GM12878 (cell line): ENCODE measurements at regions not wholly inside any gene's neighbourhood (a gene's known extent, or its start where the extent isn't known, plus 50 kb on each side); places are given as distances from the start of the nearest gene placed in this dataset.

Experiments used
- ATAC-seq: fragments of 200-7000 bp; cut with Tn5 transposase; 3 replicates; pipeline ENCODE4 v1.9.1; 2020; ENCODE audit warnings: mild to moderate bottlenecking, moderate library complexity
- BruUV-seq: library from RNA; stranded (reverse); fragments of 400-500 nt; replicated peaks from 2 replicates; lab custom pipeline; 2021; lab: Mats Ljungman, UMichigan
- CTCF ChIA-PET: fragments of 300-600 bp; sonication (Branson Sonifier 250); formaldehyde crosslinking; extraction: SDS; loops from one replicate; lab custom pipeline; 2021; ENCODE audit warnings: inconsistent platforms; lab: Yijun Ruan, JAX
- POLR2A ChIA-PET: fragments of 350-600 bp; formaldehyde crosslinking; extraction: SDS; loops from one replicate; lab custom pipeline; 2021; ENCODE audit warnings: inconsistent platforms; lab: Charles Lee
- RAD21 ChIA-PET: fragments of 300-600 bp; sonication (Branson Sonifier 250); formaldehyde crosslinking; loops from one replicate; lab custom pipeline; 2023; ENCODE audit warnings: antibody characterized with exemption; ENCODE audit not compliant: unreplicated experiment; lab: Charles Lee
- SMC1A ChIA-PET: fragments of 300-600 bp; sonication (Branson Sonifier 250); formaldehyde crosslinking; loops from one replicate; lab custom pipeline; 2023; ENCODE audit not compliant: unreplicated experiment, uncharacterized antibody; lab: Charles Lee
- DNase-seq: peaks from one replicate; pipeline ENCODE4 v3.0.0-alpha.2; 2011; ENCODE audit warnings: low read depth, low spot score
- FAIRE-seq: peaks from 3 replicates; lab custom pipeline; 2011; peaks lifted over from hg19 to GRCh38; lab: Jason Lieb, UNC
- H2AFZ ChIP-seq: 2 replicates; pipeline ENCODE4 v1.6.0; 2011; ENCODE audit warnings: low read depth, low read length, control low read depth; ENCODE audit not compliant: control insufficient read depth
- H3K27ac ChIP-seq: 2 replicates; pipeline ENCODE4 v1.5.1; 2011; ENCODE audit warnings: control low read depth; ENCODE audit not compliant: control insufficient read depth, insufficient read depth
- H3K27me3 ChIP-seq, 2 experiments: replicated peaks in 1 of 2; 2 replicates each; pipeline versions ENCODE4 v1.6.0 to v1.6.1; 2011; ENCODE audit warnings: low read length in 1 of 2; ENCODE audit not compliant: control insufficient read depth in 2 of 2, insufficient read depth in 2 of 2
- H3K36me3 ChIP-seq, 2 experiments: 2 replicates each; pipeline ENCODE4 v1.5.1; 2011; ENCODE audit warnings: low read length in 1 of 2; ENCODE audit not compliant: control insufficient read depth in 2 of 2, insufficient read depth in 2 of 2
- H3K4me1 ChIP-seq: 2 replicates; pipeline ENCODE4 v1.6.1; 2011; ENCODE audit warnings: mild to moderate bottlenecking, low read length, moderate library complexity, mixed read lengths; ENCODE audit not compliant: control insufficient read depth, insufficient read depth
- H3K4me2 ChIP-seq: 2 replicates; pipeline ENCODE4 v1.6.0; 2011; ENCODE audit warnings: control low read depth; ENCODE audit not compliant: control insufficient read depth, insufficient read depth
- H3K4me3 ChIP-seq: fragments of 200-600 bp; sonication (generic); 2 replicates; pipeline ENCODE4 v1.5.1; 2016
- H3K79me2 ChIP-seq: 2 replicates; pipeline ENCODE4 v1.6.0; 2011; ENCODE audit warnings: low read length; ENCODE audit not compliant: control insufficient read depth, insufficient read depth
- H3K9ac ChIP-seq: 2 replicates; pipeline ENCODE4 v1.8.0; 2011; ENCODE audit warnings: low read length, control low read depth, mixed read lengths; ENCODE audit not compliant: control insufficient read depth, insufficient read depth
- H3K9me3 ChIP-seq: replicated peaks from 3 replicates; pipeline ENCODE4 v1.5.1; 2011; ENCODE audit warnings: mild to moderate bottlenecking, low read length; ENCODE audit not compliant: control insufficient read depth, insufficient read depth
- H4K20me1 ChIP-seq: 2 replicates; pipeline ENCODE4 v1.6.0; 2011; ENCODE audit not compliant: control insufficient read depth, insufficient read depth
- KLF5 ChIP-seq: fragments of 450-650 bp; IDR thresholded peaks from 2 replicates; pipeline ENCODE4 v1.6.1; 2014; ENCODE audit warnings: mild to moderate bottlenecking; ENCODE audit not compliant: partially characterized antibody
- MAX ChIP-seq: IDR thresholded peaks from 2 replicates; pipeline ENCODE4 v1.6.1; 2012; ENCODE audit warnings: low read depth, low read length, improper control_type of control experiment
- MTA3 ChIP-seq: IDR thresholded peaks from 2 replicates; pipeline ENCODE4 v1.6.1; 2012; ENCODE audit warnings: low read length, inconsistent platforms, borderline replicate concordance
- NR2C1 ChIP-seq: fragments of 450-650 bp; IDR thresholded peaks from 2 replicates; pipeline ENCODE4 v1.6.1; 2017; ENCODE audit warnings: antibody characterized with exemption, mild to moderate bottlenecking, moderate library complexity
- POU2F2 ChIP-seq: IDR thresholded peaks from 3 replicates; pipeline ENCODE4 v1.6.1; 2011; ENCODE audit warnings: low read depth, mild to moderate bottlenecking, low read length, borderline replicate concordance
- RBBP5 ChIP-seq: fragments of 200-600 bp; sonication (generic); conservative IDR thresholded peaks from 2 replicates; pipeline ENCODE4 v1.6.1; 2016
- SKIL ChIP-seq: fragments of 450-650 bp; IDR thresholded peaks from 2 replicates; pipeline ENCODE4 v1.6.1; 2017; ENCODE audit warnings: mild to moderate bottlenecking, low read depth, inconsistent platforms; ENCODE audit not compliant: poor library complexity, severe bottlenecking
- TCF3 ChIP-seq: IDR thresholded peaks from 2 replicates; pipeline ENCODE4 v1.6.1; 2012; ENCODE audit warnings: low read depth, mild to moderate bottlenecking, low read length, borderline replicate concordance; ENCODE audit not compliant: insufficient read depth
- YY1 ChIP-seq: IDR thresholded peaks from 2 replicates; pipeline ENCODE4 v1.6.1; 2011; ENCODE audit warnings: low read depth, mild to moderate bottlenecking, low read length
- ZBED1 ChIP-seq: IDR thresholded peaks from 2 replicates; pipeline ENCODE4 v1.6.1; 2016; ENCODE audit warnings: borderline replicate concordance
- ZNF207 ChIP-seq: fragments of 450-650 bp; IDR thresholded peaks from 2 replicates; pipeline ENCODE4 v1.6.1; 2014; ENCODE audit warnings: antibody characterized with exemption, mild to moderate bottlenecking, borderline replicate concordance
- ZZZ3 ChIP-seq: IDR thresholded peaks from 2 replicates; pipeline ENCODE4 v1.6.1; 2011; ENCODE audit warnings: low read depth; ENCODE audit not compliant: control insufficient read depth, insufficient read length
- WGBS: methylation state at CpG from one replicate; pipeline ENCODE4 v1.1.6; 2016; ENCODE audit warnings: low lambda C conversion rate; ENCODE audit not compliant: insufficient replicate concordance, insufficient coverage; ENCODE audit errors: missing lambda C conversion rate; 5-methylcytosine and 5-hydroxymethylcytosine counted together
- in situ Hi-C: fragments of 300-500 bp; cut with MboI; formaldehyde crosslinking; loops from 9 replicates; pipeline ENCODE4 v1.14.3; 2018; ENCODE audit warnings: mixed read lengths
- intact Hi-C: fragments of 100-400 bp; cut with micrococcal nuclease; formaldehyde crosslinking; loops from one replicate; pipeline ENCODE4 v1.14.2; 2022; ENCODE audit not compliant: unreplicated experiment

- no TSS peak for BruUV-seq
- ATAC-seq = no peak
- H3K4me2 ChIP-seq = no peak overlapping the region
- ChIA-PET SMC1A (no interaction called here), POLR2A (no interaction called here), RAD21 (no interaction called here), CTCF (no interaction called here)
- H3K79me2 ChIP-seq = no peaks in the 10 kb centered on the region
- H3K36me3 ChIP-seq = no peaks in the 10 kb centered on the region
- H3K27ac ChIP-seq = no peak overlapping the region
- no peak overlapping the region for H3K4me3 ChIP-seq
- H3K9me3 ChIP-seq = no peaks in the 10 kb centered on the region
- intact Hi-C loops (no loop called here), in situ Hi-C loops (no loop called here)
- H3K4me1 ChIP-seq = no peaks in the 10 kb centered on the region
- H2AFZ ChIP-seq = no peak overlapping the region
- 0% methylated on average over 1 of the region's 1 CpG for WGBS
- DNase-seq = no peak
- TF ChIP-seq RBBP5 (no peak), MAX (no peak), ZZZ3 (no peak), ZBED1 (no peak), MTA3 (no peak), POU2F2 (no peak), ZNF207 (no peak), TCF3 (no peak), NR2C1 (no peak)
- no peaks in the 10 kb centered on the region for H4K20me1 ChIP-seq
- no peak overlapping the region for H3K9ac ChIP-seq
- no peak for FAIRE-seq
- H3K27me3 ChIP-seq = no peaks in the 10 kb centered on the region
Measured at GRCh38 chr2:21770787-21771186, 647.0 kb downstream of the TDRD15 start.

- no peaks in the 10 kb centered on the region for H3K36me3 ChIP-seq
- H3K4me3 ChIP-seq = no peak overlapping the region
- H3K79me2 ChIP-seq = no peaks in the 10 kb centered on the region
- no peak overlapping the region for H2AFZ ChIP-seq
- H3K9ac ChIP-seq = no peak overlapping the region
- ChIA-PET POLR2A (no interaction called here), CTCF (no interaction called here), SMC1A (interaction anchor here (0.7 kb wide), 1 partner anchor 322 kb away, joined by 3 read pairs; no protein-coding TSS in a partner anchor), RAD21 (no interaction called here)
- in situ Hi-C loops (no loop called here), intact Hi-C loops (no loop called here)
- no peak overlapping the region for H3K27ac ChIP-seq
- H3K9me3 ChIP-seq = no peaks in the 10 kb centered on the region
- no peaks in the 10 kb centered on the region for H3K4me1 ChIP-seq
- ATAC-seq = no peak
- FAIRE-seq = no peak
- DNase-seq = no peak
- TF ChIP-seq YY1 (no peak), SKIL (no peak), KLF5 (no peak)
- no peak overlapping the region for H3K4me2 ChIP-seq
- H3K27me3 ChIP-seq = no peaks in the 10 kb centered on the region
- WGBS = 0% methylated on average over 1 of the region's 1 CpG
- BruUV-seq = no TSS peak
- H4K20me1 ChIP-seq = no peaks in the 10 kb centered on the region
Measured at GRCh38 chr2:21772624-21773023, 648.9 kb downstream of the TDRD15 start.
